Endothelial cell of umbilical vein (primary cell): ENCODE measurements at regions not wholly inside any gene's neighbourhood (a gene's known extent, or its start where the extent isn't known, plus 50 kb on each side); places are given as distances from the start of the nearest gene placed in this dataset.

Experiments
- BruUV-seq: library from RNA; stranded (reverse); fragments of 400-500 nt; replicated peaks from 2 replicates; lab custom pipeline; 2021; lab: Mats Ljungman, UMichigan
- CTCF ChIA-PET: fragments of 300-600, 350-600 bp; sonication (Branson Sonifier 250); formaldehyde crosslinking; loops from one replicate; lab custom pipeline; 2021; ENCODE audit warnings: antibody characterized with exemption, inconsistent platforms; lab: Charles Lee
- POLR2A ChIA-PET: fragments of 300-600, 350-600 bp; sonication (Branson Sonifier 250); formaldehyde crosslinking; loops from one replicate; lab custom pipeline; 2021; ENCODE audit warnings: antibody characterized with exemption, inconsistent platforms; lab: Charles Lee
- DNase-seq: peaks from one replicate; pipeline ENCODE4 v3.0.0-alpha.2; 2011; ENCODE audit warnings: low read depth, low spot score
- FAIRE-seq: peaks from 2 replicates; lab custom pipeline; 2011; peaks lifted over from hg19 to GRCh38; lab: Jason Lieb, UNC
- H2AFZ ChIP-seq: 2 replicates; pipeline ENCODE4 v1.6.0; 2012; ENCODE audit warnings: low read depth, low read length, control low read depth, inconsistent platforms
- H3K27ac ChIP-seq: 2 replicates; pipeline ENCODE4 v1.5.1; 2011; ENCODE audit warnings: low read depth, mild to moderate bottlenecking, control low read depth, low read length, moderate library complexity; ENCODE audit not compliant: insufficient read depth
- H3K27me3 ChIP-seq, 2 experiments: 2 replicates each; pipeline versions ENCODE4 v1.6.0 to v1.6.1; 2011; ENCODE audit warnings: low read length in 2 of 2, mixed read lengths in 1 of 2; ENCODE audit not compliant: control insufficient read depth in 2 of 2, insufficient read depth in 2 of 2
- H3K36me3 ChIP-seq, 2 experiments: 2 replicates in 1 of 2; 3 replicates in 1 of 2; pipeline ENCODE4 v1.5.1; 2011; ENCODE audit warnings: low read length in 2 of 2, mild to moderate bottlenecking in 1 of 2, moderate library complexity in 1 of 2; ENCODE audit not compliant: control insufficient read depth in 2 of 2, insufficient read depth in 2 of 2; ENCODE audit errors: extremely low read depth in 1 of 2
- H3K4me1 ChIP-seq: 3 replicates; pipeline ENCODE4 v1.5.1; 2011; ENCODE audit warnings: mild to moderate bottlenecking, low read length; ENCODE audit not compliant: control insufficient read depth, insufficient read depth; ENCODE audit errors: extremely low read depth
- H3K4me2 ChIP-seq: 2 replicates; pipeline ENCODE4 v1.6.1; 2011; ENCODE audit warnings: low read length, control low read depth, mixed read lengths; ENCODE audit not compliant: insufficient read depth
- H3K4me3 ChIP-seq, 3 experiments: fragments of 200-600 bp in 1 of 3; sonication (generic), shearing (Covaris generic) in 1 of 3; replicated peaks in 1 of 3; 2 replicates each; pipeline ENCODE4 v1.5.1; 2011 to 2016; ENCODE audit warnings: control low read depth in 3 of 3, low read length in 3 of 3, mild to moderate bottlenecking in 2 of 3, inconsistent platforms in 1 of 3, low read depth in 1 of 3, moderate library complexity in 1 of 3; ENCODE audit not compliant: insufficient read depth in 1 of 3
- H3K79me2 ChIP-seq: 2 replicates; pipeline ENCODE4 v1.6.0; 2012; ENCODE audit warnings: low read length, inconsistent platforms; ENCODE audit not compliant: control insufficient read depth, insufficient read depth
- H3K9ac ChIP-seq: replicated peaks from 2 replicates; pipeline ENCODE3; 2011; ENCODE audit warnings: low read length, control low read depth; ENCODE audit not compliant: insufficient read depth; ENCODE audit errors: extremely low read depth
- H3K9me1 ChIP-seq: replicated peaks from 3 replicates; pipeline ENCODE4 v1.6.0; 2011; ENCODE audit warnings: mild to moderate bottlenecking, low read length; ENCODE audit not compliant: control insufficient read depth, insufficient read depth; ENCODE audit errors: extremely low read depth
- H3K9me3 ChIP-seq: replicated peaks from 2 replicates; pipeline ENCODE4 v1.5.1; 2012; ENCODE audit warnings: low read length, inconsistent platforms; ENCODE audit not compliant: control insufficient read depth, insufficient read depth
- H4K20me1 ChIP-seq: replicated peaks from 2 replicates; pipeline ENCODE3; 2011; ENCODE audit warnings: mild to moderate bottlenecking, low read length; ENCODE audit not compliant: control insufficient read depth, insufficient read depth; ENCODE audit errors: extremely low read depth
- EZH2 ChIP-seq: IDR thresholded peaks from 2 replicates; pipeline ENCODE4 v1.6.1; 2012; ENCODE audit warnings: borderline replicate concordance, low read depth, mild to moderate bottlenecking, moderate library complexity, low read length, inconsistent platforms; ENCODE audit not compliant: severe bottlenecking
- FOS ChIP-seq: IDR thresholded peaks from 2 replicates; pipeline ENCODE4 v1.6.1; 2011; ENCODE audit warnings: mild to moderate bottlenecking, low read length, moderate library complexity, borderline replicate concordance; ENCODE audit not compliant: insufficient read depth
- GATA2 ChIP-seq: IDR thresholded peaks from 2 replicates; pipeline ENCODE4 v1.7.0; 2011; ENCODE audit warnings: low read depth, mild to moderate bottlenecking, moderate library complexity, mixed read lengths, low read length; ENCODE audit not compliant: insufficient read length, insufficient read depth
- JUN ChIP-seq: IDR thresholded peaks from 2 replicates; pipeline ENCODE4 v1.6.1; 2011; ENCODE audit warnings: borderline replicate concordance, low read depth; ENCODE audit not compliant: insufficient read length, insufficient read depth
- MYC ChIP-seq: IDR thresholded peaks from one replicate; pipeline ENCODE4 v1.6.1; 2011; ENCODE audit warnings: mild to moderate bottlenecking, low read depth, low read length
- POLR2A ChIP-seq: IDR thresholded peaks from 2 replicates; pipeline ENCODE4 v1.6.1; 2012; ENCODE audit warnings: low read depth, mild to moderate bottlenecking, control low read depth, low read length
- POLR2AphosphoS5 ChIP-seq: IDR thresholded peaks from 2 replicates; pipeline ENCODE4 v1.6.1; 2012; ENCODE audit warnings: low read depth, mild to moderate bottlenecking, control low read depth, low read length, moderate library complexity; ENCODE audit not compliant: insufficient read depth
- dilution Hi-C: fragments of 300-500 bp; cut with MboI; formaldehyde crosslinking; loops from one replicate; pipeline ENCODE4 v1.15.0; 2019; ENCODE audit warnings: low sequenced_read_pairs; ENCODE audit not compliant: extremely low pct_ligation_motif_present
- intact Hi-C: fragments of 100-400 bp; cut with micrococcal nuclease; formaldehyde crosslinking; loops from one replicate; pipeline ENCODE4 v1.10.0; 2022
- TF ChIP-seq, protein P1 (sequence below), 2 donors: IDR thresholded peaks; 1 replicate in 1 of 2; 2 replicates in 1 of 2; pipeline ENCODE4 v1.5.1; 2011; ENCODE audit warnings: low read length in 2 of 2, mild to moderate bottlenecking in 2 of 2, moderate library complexity in 2 of 2, control low read depth in 1 of 2, inconsistent platforms in 1 of 2, low read depth in 1 of 2; ENCODE audit not compliant: insufficient read depth in 1 of 2; ENCODE audit errors: extremely low read depth in 1 of 2
- TF ChIP-seq, protein P2 (sequence below): IDR thresholded peaks from 2 replicates; pipeline ENCODE4 v1.6.1; 2011; ENCODE audit not compliant: insufficient read depth, insufficient read length

DNA sequence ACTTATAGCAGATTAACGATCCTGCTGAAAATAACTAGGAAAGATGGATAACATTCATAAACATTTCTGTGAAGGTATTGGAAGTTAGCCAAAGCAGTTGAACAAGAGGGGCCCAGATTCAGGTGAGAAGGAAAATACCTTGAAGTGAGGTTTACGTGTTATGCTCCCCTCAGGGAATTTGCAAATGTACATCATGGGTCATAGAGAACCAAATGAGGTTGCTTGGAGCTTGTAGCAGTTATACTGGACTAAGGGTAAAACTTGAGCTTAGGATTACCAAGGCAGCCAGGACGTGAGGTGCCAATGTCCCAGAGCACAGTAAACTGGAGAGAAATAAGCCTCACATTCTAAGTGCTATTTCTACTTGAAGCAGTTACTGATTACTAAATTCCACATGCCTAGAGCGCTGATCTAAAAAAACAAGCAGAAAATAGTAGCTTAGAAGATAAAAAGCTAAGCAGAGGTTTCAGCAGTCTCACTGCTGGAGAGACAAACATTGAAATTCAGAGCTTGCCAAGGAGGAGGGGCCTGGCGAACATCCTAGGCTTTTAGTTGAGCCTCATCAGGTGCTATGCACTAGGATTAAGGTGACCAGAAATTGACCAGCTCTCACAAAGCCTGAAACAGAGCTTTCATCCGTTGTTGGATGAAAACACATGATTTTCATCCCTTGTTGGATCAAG is 136.7 kb upstream of the FAM20A start:
- intact Hi-C loops, result no loop called here
- CTCF ChIA-PET, result no interaction called here
- TF ChIP-seq GATA2, result no peak
- TF ChIP-seq, protein P1, sequence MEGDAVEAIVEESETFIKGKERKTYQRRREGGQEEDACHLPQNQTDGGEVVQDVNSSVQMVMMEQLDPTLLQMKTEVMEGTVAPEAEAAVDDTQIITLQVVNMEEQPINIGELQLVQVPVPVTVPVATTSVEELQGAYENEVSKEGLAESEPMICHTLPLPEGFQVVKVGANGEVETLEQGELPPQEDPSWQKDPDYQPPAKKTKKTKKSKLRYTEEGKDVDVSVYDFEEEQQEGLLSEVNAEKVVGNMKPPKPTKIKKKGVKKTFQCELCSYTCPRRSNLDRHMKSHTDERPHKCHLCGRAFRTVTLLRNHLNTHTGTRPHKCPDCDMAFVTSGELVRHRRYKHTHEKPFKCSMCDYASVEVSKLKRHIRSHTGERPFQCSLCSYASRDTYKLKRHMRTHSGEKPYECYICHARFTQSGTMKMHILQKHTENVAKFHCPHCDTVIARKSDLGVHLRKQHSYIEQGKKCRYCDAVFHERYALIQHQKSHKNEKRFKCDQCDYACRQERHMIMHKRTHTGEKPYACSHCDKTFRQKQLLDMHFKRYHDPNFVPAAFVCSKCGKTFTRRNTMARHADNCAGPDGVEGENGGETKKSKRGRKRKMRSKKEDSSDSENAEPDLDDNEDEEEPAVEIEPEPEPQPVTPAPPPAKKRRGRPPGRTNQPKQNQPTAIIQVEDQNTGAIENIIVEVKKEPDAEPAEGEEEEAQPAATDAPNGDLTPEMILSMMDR (IDR thresholded peaks at IDR 0.05; ENCODE audit: extremely low read depth in 1 of 2, insufficient read depth in 1 of 2, low read depth in 1 of 2, low read length in 2 of 2), result no peak
- no peak for TF ChIP-seq EZH2
- TF ChIP-seq, protein P2, sequence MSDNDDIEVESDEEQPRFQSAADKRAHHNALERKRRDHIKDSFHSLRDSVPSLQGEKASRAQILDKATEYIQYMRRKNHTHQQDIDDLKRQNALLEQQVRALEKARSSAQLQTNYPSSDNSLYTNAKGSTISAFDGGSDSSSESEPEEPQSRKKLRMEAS, result no peak
- no peak for TF ChIP-seq FOS
- no peak for TF ChIP-seq POLR2AphosphoS5
- no peak for TF ChIP-seq POLR2A
- no peak for TF ChIP-seq MYC
- no peak for TF ChIP-seq JUN
- Histone ChIP-seq H3K79me2 (no peaks in the 10 kb centered on the region), H2AFZ (no peak overlapping the region), H3K9me1 (no peaks in the 10 kb centered on the region), H4K20me1 (no peaks in the 10 kb centered on the region), H3K27ac (no peak overlapping the region), H3K4me1 (peaks cover 10% of the 10 kb centered on the region), H3K4me2 (no peak overlapping the region), H3K36me3 (no peaks in the 10 kb centered on the region), H3K9me3 (no peaks in the 10 kb centered on the region), H3K27me3 (no peaks in the 10 kb centered on the region), H3K9ac (no peak overlapping the region), H3K4me3 (no peak overlapping the region)
- no TSS peak for BruUV-seq
- POLR2A ChIA-PET, result no interaction called here
- dilution Hi-C loops, result no loop called here
- DNase-seq, result no peak
- FAIRE-seq, result no peak
